Activated CD8-positive, alpha-beta T cell treated with anti-CD3 and anti-CD28 coated beads for 36 hours (primary cell): ENCODE measurements at regions not wholly inside any gene's neighbourhood (a gene's known extent, or its start where the extent isn't known, plus 50 kb on each side); places are given as distances from the start of the nearest gene placed in this dataset.
A peak's percentile ranks its signal among the peaks of the same experiment; 100 is the strongest.

Experiments
- ATAC-seq: fragments of 200-7000 bp; cut with Tn5 transposase; one replicate; pipeline ENCODE4 v1.10.0; 2021; ENCODE audit warnings: mild to moderate bottlenecking, moderate library complexity
- CTCF ChIA-PET: fragments of 350-600 bp; sonication (Branson Sonifier 250); formaldehyde crosslinking; loops from one replicate; lab custom pipeline; 2021; ENCODE audit warnings: antibody characterized with exemption; lab: Charles Lee
- POLR2A ChIA-PET: fragments of 350-600 bp; sonication (Branson Sonifier 250); formaldehyde crosslinking; loops from one replicate; lab custom pipeline; 2021; ENCODE audit warnings: antibody characterized with exemption; lab: Charles Lee
- DNase-seq: peaks from one replicate; pipeline ENCODE4 v3.0.0-alpha.2; 2020
- H3K27ac Mint-ChIP-seq: one replicate; pipeline ENCODE4 v1.8.0; 2021; ENCODE audit warnings: mild to moderate bottlenecking, mixed read lengths
- H3K27me3 Mint-ChIP-seq: one replicate; pipeline ENCODE4 v1.8.0; 2021; ENCODE audit warnings: mixed read lengths
- H3K36me3 Mint-ChIP-seq: one replicate; pipeline ENCODE4 v1.8.0; 2021; ENCODE audit warnings: low read depth, mixed read lengths
- H3K4me1 Mint-ChIP-seq: one replicate; pipeline ENCODE4 v1.8.0; 2021; ENCODE audit warnings: low read depth, mixed read lengths
- H3K4me3 Mint-ChIP-seq: one replicate; pipeline ENCODE4 v1.8.0; 2021; ENCODE audit warnings: mild to moderate bottlenecking, moderate library complexity, mixed read lengths
- H3K9me3 Mint-ChIP-seq: one replicate; pipeline ENCODE4 v1.8.0; 2021; ENCODE audit warnings: mixed read lengths
- intact Hi-C: fragments of 100-400 bp; cut with micrococcal nuclease; formaldehyde crosslinking; loops from one replicate; pipeline ENCODE4 v1.10.0; 2022
- TF ChIP-seq, protein P1 (sequence below): fragments of 200-600 bp; IDR thresholded peaks from one replicate; pipeline ENCODE4 v1.8.0; 2022; ENCODE audit warnings: antibody characterized with exemption, mild to moderate bottlenecking

DNA sequence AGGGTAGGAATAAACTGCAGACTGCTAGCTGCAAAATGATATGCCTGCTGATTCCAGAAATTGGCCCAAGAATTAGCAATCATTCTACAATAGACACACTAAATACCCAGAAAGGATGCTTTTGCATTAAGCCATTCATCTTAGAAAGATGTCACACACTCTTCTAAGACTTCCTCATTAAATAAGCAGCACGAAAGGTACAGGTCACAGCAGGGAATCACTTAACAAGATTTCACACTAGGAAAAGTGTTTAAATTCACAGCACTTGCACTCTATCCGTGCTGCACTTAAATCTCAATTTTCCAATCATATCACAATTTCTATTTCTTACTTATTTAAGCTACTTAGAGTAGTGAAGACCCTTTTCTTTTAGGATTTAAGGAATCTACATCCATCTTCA lies 372.8 kb upstream of the CBLB start:
- Mint-ChIP-seq H3K4me1 (peaks cover 4% of the 10 kb centered on the region), H3K36me3 (peaks cover 4% of the 10 kb centered on the region), H3K27ac (no peak overlapping the region), H3K4me3 (no peak overlapping the region), H3K9me3 (peaks cover 8% of the 10 kb centered on the region), H3K27me3 (no peaks in the 10 kb centered on the region)
- ChIA-PET POLR2A (no interaction called here), CTCF (no interaction called here)
- DNase-seq (no peak), ATAC-seq (no peak)
- TF ChIP-seq, protein P1, sequence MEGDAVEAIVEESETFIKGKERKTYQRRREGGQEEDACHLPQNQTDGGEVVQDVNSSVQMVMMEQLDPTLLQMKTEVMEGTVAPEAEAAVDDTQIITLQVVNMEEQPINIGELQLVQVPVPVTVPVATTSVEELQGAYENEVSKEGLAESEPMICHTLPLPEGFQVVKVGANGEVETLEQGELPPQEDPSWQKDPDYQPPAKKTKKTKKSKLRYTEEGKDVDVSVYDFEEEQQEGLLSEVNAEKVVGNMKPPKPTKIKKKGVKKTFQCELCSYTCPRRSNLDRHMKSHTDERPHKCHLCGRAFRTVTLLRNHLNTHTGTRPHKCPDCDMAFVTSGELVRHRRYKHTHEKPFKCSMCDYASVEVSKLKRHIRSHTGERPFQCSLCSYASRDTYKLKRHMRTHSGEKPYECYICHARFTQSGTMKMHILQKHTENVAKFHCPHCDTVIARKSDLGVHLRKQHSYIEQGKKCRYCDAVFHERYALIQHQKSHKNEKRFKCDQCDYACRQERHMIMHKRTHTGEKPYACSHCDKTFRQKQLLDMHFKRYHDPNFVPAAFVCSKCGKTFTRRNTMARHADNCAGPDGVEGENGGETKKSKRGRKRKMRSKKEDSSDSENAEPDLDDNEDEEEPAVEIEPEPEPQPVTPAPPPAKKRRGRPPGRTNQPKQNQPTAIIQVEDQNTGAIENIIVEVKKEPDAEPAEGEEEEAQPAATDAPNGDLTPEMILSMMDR = no peak
- intact Hi-C loops = no loop called here

DNA sequence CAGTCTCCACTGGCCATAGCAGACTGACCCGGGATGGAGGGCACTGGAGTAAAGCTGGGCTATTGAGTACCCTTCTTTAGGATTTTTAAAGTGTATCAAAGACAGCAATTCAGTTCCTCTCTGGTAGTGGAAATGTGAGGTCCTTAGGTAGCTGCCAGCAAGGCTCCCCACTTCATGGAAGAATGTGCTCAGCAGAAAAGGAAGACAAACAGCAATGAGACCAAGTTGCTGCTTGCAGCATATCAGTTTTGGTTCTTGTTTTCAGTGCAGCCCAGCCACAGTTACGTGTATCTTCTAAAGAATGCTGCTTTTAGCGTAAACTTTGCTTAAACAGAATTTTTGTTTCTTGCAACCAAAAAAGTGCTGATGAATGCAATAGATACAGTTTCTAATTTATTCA lies 374.0 kb upstream of the CBLB start:
- peaks cover 4% of the 10 kb centered on the region for H3K9me3 Mint-ChIP-seq

DNA sequence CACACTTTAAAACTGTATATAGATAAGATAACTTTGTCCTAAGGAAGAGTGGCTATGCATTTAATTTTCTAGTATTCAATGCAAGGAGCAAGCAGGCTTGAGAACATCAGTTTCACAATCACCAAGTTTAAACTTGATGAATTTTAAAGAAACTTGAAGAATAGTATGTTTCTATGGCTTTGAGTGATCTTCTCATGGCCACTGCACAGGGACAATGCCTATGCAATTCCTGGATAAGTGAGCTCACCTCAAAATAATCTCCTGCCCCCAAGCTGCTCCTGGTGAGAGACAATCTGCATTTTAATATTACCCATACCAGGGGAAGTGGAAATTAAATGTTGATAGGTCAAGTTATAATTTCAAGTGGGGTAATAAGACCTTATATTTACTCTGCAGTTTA lies 376.6 kb upstream of the CBLB start:
- H3K9me3 Mint-ChIP-seq = peaks cover 5% of the 10 kb centered on the region
- ChIA-PET CTCF (no interaction called here), POLR2A (no interaction called here)
- peaks cover 21% of the 10 kb centered on the region for H3K4me1 Mint-ChIP-seq
- TF ChIP-seq, protein P1 = no peak
- H3K27me3 Mint-ChIP-seq = no peaks in the 10 kb centered on the region
- no peak overlapping the region for H3K4me3 Mint-ChIP-seq
- intact Hi-C loops = no loop called here
- ATAC-seq (no peak), DNase-seq (no peak)
- peaks cover 4% of the 10 kb centered on the region for H3K36me3 Mint-ChIP-seq
- no peak overlapping the region for H3K27ac Mint-ChIP-seq

More for the DNA sequence above, 374.0 kb upstream of the CBLB start:
- DNase-seq (no peak), ATAC-seq (peak; percentile 24)
- peaks cover 8% of the 10 kb centered on the region for H3K4me1 Mint-ChIP-seq
- ChIA-PET CTCF (no interaction called here), POLR2A (interaction anchor here (1.0 kb wide), 1 partner anchor 12 kb away, joined by 3 read pairs; no protein-coding TSS in a partner anchor)
- H3K36me3 Mint-ChIP-seq = no peaks in the 10 kb centered on the region
- H3K27me3 Mint-ChIP-seq = no peaks in the 10 kb centered on the region
- TF ChIP-seq, protein P1 = no peak
- no peak overlapping the region for H3K4me3 Mint-ChIP-seq
- H3K27ac Mint-ChIP-seq = no peak overlapping the region
- intact Hi-C loops = no loop called here

DNA sequence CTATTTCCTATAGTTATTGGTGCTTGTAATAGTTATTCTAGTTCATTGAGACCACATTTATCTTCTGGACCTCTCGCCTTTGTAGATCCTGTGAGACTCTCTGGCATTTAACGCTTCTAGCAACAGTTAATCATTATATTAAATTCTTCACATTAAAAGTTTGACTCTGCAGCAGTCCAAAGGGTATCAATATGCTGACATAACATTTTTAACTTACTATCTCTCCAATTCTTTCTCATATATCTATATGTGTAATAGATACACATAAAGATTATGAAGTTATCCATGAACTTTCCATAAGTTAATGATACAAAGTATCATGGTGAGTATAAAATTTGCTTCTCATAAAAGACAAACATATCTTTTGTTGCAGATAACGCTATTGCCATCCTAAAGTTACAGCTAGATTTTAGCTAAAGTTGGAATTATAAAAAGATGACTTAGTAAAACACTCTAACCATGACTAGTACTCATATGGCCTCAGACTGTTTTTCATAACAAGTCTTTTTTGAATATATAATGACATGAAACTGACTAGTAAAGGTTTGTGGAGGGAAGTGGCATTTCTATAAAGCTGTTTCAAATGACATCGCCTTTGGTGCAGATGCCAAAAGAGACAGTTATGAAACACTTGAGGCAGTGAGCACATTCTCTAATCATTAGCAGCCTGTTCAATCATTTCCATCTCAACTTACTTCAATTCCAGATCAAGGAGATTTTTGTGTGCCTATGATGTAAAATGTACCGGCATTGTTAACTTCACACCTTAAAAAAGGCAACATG lies 379.3 kb upstream of the CBLB start:
- Mint-ChIP-seq H3K27ac (peak overlapping the region; percentile 50), H3K27me3 (no peaks in the 10 kb centered on the region), H3K9me3 (peaks cover 15% of the 10 kb centered on the region), H3K36me3 (peaks cover 4% of the 10 kb centered on the region), H3K4me3 (no peak overlapping the region), H3K4me1 (peaks cover 17% of the 10 kb centered on the region)
- ChIA-PET CTCF (no interaction called here), POLR2A (no interaction called here)
- DNase-seq (peak; percentile 21), ATAC-seq (peak; percentile 92)
- intact Hi-C loops = no loop called here
- TF ChIP-seq, protein P1 = no peak

DNA sequence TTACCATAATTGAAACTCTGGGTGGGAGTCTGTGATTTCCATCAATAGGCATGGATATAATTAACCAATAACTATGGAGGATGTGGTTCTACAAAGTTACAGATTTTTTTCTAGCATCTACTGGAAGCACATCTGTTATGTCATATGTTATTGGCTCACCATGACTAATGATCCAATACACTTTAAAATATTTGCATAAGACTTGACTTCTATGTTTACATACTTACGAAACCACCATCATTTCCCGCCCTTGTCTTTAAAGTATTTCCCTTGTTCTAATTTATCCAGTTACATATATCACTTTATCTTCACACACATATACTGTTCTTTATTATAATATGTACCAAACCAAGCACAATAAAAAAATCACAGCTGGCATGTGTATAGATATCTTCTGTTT lies 380.3 kb upstream of the CBLB start:
- Mint-ChIP-seq H3K4me1 (peaks cover 17% of the 10 kb centered on the region), H3K36me3 (peaks cover 4% of the 10 kb centered on the region), H3K27me3 (no peaks in the 10 kb centered on the region), H3K4me3 (no peak overlapping the region), H3K27ac (no peak overlapping the region), H3K9me3 (peaks cover 15% of the 10 kb centered on the region)
- CTCF ChIA-PET = no interaction called here
- POLR2A ChIA-PET = no interaction called here
- TF ChIP-seq, protein P1 = no peak
- no peak for ATAC-seq
- intact Hi-C loops = no loop called here
- DNase-seq = no peak
